ENCODE measurements at regions not wholly inside any gene's neighbourhood (a gene's known extent, or its start where the extent isn't known, plus 50 kb on each side); places are given as distances from the start of the nearest gene placed in this dataset.

- peak; percentile 13 for DNase-seq (ENCODE audit: low read depth)
- TF ChIP-seq, protein P1, sequence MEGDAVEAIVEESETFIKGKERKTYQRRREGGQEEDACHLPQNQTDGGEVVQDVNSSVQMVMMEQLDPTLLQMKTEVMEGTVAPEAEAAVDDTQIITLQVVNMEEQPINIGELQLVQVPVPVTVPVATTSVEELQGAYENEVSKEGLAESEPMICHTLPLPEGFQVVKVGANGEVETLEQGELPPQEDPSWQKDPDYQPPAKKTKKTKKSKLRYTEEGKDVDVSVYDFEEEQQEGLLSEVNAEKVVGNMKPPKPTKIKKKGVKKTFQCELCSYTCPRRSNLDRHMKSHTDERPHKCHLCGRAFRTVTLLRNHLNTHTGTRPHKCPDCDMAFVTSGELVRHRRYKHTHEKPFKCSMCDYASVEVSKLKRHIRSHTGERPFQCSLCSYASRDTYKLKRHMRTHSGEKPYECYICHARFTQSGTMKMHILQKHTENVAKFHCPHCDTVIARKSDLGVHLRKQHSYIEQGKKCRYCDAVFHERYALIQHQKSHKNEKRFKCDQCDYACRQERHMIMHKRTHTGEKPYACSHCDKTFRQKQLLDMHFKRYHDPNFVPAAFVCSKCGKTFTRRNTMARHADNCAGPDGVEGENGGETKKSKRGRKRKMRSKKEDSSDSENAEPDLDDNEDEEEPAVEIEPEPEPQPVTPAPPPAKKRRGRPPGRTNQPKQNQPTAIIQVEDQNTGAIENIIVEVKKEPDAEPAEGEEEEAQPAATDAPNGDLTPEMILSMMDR (IDR thresholded peaks at IDR 0.05; ENCODE audit: control insufficient read depth, insufficient read depth, low read depth, low read length, missing control alignments): peak; percentile 68
Observed at GRCh38 chr2:18117592-18117991, 239.1 kb downstream of the KCNS3 start.

GRCh38 chr2:18110222-18110621, 231.8 kb downstream of the KCNS3 start:
- H3K4me3 ChIP-seq (ENCODE audit: control insufficient read depth, low read depth, low read length): no peak overlapping the region
- TF ChIP-seq, protein P1 (IDR thresholded peaks at IDR 0.05; ENCODE audit: control insufficient read depth, insufficient read depth, low read depth, low read length, missing control alignments): no peak
- DNase-seq (ENCODE audit: low read depth): no peak

More at GRCh38 chr2:18117592-18117991, 239.1 kb downstream of the KCNS3 start:
- no peak overlapping the region for H3K4me3 ChIP-seq (ENCODE audit: control insufficient read depth, low read depth, low read length)

GRCh38 chr2:18106841-18107240, 228.4 kb downstream of the KCNS3 start:
- H3K4me3 ChIP-seq (ENCODE audit: control insufficient read depth, low read depth, low read length): no peak overlapping the region

GRCh38 chr2:18105929-18106328, 227.5 kb downstream of the KCNS3 start:
- TF ChIP-seq, protein P1 (IDR thresholded peaks at IDR 0.05; ENCODE audit: control insufficient read depth, insufficient read depth, low read depth, low read length, missing control alignments): no peak

More at GRCh38 chr2:18106841-18107240, 228.4 kb downstream of the KCNS3 start:
- no peak for DNase-seq (ENCODE audit: low read depth)
- TF ChIP-seq, protein P1 (IDR thresholded peaks at IDR 0.05; ENCODE audit: control insufficient read depth, insufficient read depth, low read depth, low read length, missing control alignments): no peak

DNA sequence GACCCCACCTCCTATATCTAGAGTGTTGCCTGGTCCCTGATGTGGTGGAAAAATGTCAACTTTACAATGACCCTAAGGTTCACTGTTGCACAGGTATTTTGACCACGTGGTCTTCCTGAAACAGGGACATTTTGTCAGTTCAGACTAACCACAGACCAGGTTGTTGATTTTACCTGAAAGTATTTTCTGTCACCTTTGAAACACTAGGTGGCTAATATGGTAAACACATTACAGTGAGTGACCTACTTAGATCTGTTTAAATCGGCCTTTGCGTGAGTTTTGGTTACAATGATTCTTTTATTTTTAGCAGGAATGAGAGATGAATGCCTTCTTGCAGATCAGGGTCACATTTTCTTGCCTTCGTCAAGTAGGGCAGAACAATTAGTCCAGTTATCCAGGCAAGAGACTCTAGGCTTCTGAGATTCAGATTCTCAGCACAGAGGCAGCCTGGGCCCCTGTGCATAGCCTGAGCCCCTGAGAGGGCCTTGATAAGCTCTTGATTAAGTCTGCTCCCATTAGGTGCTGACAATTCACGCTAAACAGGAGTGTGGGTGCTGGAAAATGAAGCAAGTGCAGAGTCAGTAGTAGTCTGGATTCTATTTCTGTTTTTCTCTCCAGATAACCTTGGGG, 226.2 kb downstream of the KCNS3 start:
- TF ChIP-seq, protein P1 (IDR thresholded peaks at IDR 0.05; ENCODE audit: control insufficient read depth, insufficient read depth, low read depth, low read length, missing control alignments): no peak
- DNase-seq (ENCODE audit: low read depth): no peak
- no peak overlapping the region for H3K4me3 ChIP-seq (ENCODE audit: control insufficient read depth, low read depth, low read length)

More at GRCh38 chr2:18105929-18106328, 227.5 kb downstream of the KCNS3 start:
- DNase-seq (ENCODE audit: low read depth): no peak
- no peak overlapping the region for H3K4me3 ChIP-seq (ENCODE audit: control insufficient read depth, low read depth, low read length)

DNA sequence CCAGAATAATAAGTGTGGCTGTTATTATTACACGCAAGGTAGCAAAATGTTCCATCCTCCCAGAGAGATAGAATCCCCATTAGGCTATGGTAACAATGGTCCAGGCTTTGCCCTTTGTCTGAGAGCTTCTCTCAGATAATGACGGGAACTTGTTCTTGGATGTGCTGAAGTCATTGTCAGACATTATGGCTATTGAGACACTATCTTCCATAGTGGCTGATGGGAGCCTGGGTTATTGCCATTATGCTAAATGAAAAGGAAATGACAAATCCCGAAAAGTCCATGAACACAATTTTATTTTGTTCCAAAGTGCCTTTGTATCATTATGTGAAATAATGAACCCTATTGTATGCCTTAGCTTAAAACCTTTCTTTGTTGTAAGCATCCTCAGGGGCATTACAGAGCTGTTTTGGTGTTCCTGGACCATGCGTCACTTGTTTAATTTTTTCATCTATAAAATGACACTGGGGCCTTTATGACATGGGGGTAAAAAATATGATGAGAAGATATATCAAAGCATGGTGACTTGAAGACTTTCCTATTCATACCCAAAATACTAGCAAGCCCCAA, 218.5 kb downstream of the KCNS3 start:
- DNase-seq (ENCODE audit: low read depth): no peak
- no peak overlapping the region for H3K4me3 ChIP-seq (ENCODE audit: control insufficient read depth, low read depth, low read length)
- TF ChIP-seq, protein P1 (IDR thresholded peaks at IDR 0.05; ENCODE audit: control insufficient read depth, insufficient read depth, low read depth, low read length, missing control alignments): no peak

Data from AG09309 (cell line).